HCT116 (cell line): ENCODE measurements at regions not wholly inside any gene's neighbourhood (a gene's known extent, or its start where the extent isn't known, plus 50 kb on each side); places are given as distances from the start of the nearest gene placed in this dataset.

Experiments
- ATAC-seq: fragments of 200-7000 bp; cut with Tn5 transposase; 2 replicates; pipeline ENCODE4 v1.9.1; 2020; ENCODE audit warnings: mild to moderate bottlenecking, moderate library complexity
- BruUV-seq: library from RNA; stranded (reverse); fragments of 400-500 nt; replicated peaks from 2 replicates; lab custom pipeline; 2021; lab: Mats Ljungman, UMichigan
- CTCF ChIA-PET: fragments of 300-600 bp; sonication (Branson Sonifier 250); formaldehyde crosslinking; loops from one replicate; lab custom pipeline; 2021; ENCODE audit warnings: antibody characterized with exemption; lab: Charles Lee
- POLR2A ChIA-PET: fragments of 300-600, 350-600 bp; sonication (Branson Sonifier 250); formaldehyde crosslinking; loops from one replicate; lab custom pipeline; 2021; ENCODE audit warnings: antibody characterized with exemption; lab: Charles Lee
- RAD21 ChIA-PET, 2 experiments: fragments of 300-600 bp; sonication (Branson Sonifier 250); formaldehyde crosslinking; loops; one replicate each; lab custom pipeline; 2023; ENCODE audit warnings: low total read pairs in 2 of 2; ENCODE audit not compliant: uncharacterized antibody in 2 of 2, unreplicated experiment in 2 of 2, low non-redundant PET in 1 of 2; lab: Charles Lee
- DNase-seq: peaks from one replicate; pipeline ENCODE4 v3.0.0-alpha.2; 2010; ENCODE audit warnings: low read depth, low spot score
- H2AFZ ChIP-seq: fragments of 200-600 bp; shearing (Covaris generic), sonication (generic); 2 replicates; pipeline ENCODE4 v1.6.1; 2017; ENCODE audit warnings: low read depth, mixed run types, mixed read lengths, antibody characterized with exemption, low read length; ENCODE audit not compliant: poor library complexity, severe bottlenecking
- H3K27ac ChIP-seq: 2 replicates; pipeline ENCODE4 v1.5.1; 2012; ENCODE audit warnings: low read depth, low read length
- H3K27me3 ChIP-seq: fragments of 200-600 bp; sonication (generic); 2 replicates; pipeline ENCODE4 v1.6.1; 2016; ENCODE audit warnings: mixed run types, low read length, mixed read lengths; ENCODE audit not compliant: insufficient read depth
- H3K36me3 ChIP-seq, 2 experiments: fragments of 200-500 bp in 1 of 2; fragments of 200-600 bp in 1 of 2; sonication (Bioruptor generic) in 1 of 2; sonication (generic) in 1 of 2; 2 replicates each; pipeline versions ENCODE4 v1.5.1 to v1.6.1; 2014 to 2016; ENCODE audit warnings: low read length in 2 of 2, inconsistent platforms in 1 of 2, mixed read lengths in 1 of 2, mixed run types in 1 of 2; ENCODE audit not compliant: insufficient read depth in 2 of 2, control insufficient read depth in 1 of 2
- H3K4me1 ChIP-seq, 2 experiments: fragments of 200-600 bp in 1 of 2; sonication (generic) in 1 of 2; 2 replicates each; pipeline versions ENCODE4 v1.5.1 to v1.6.1; 2012 to 2017; ENCODE audit warnings: low read length in 2 of 2, inconsistent platforms in 1 of 2, mild to moderate bottlenecking in 1 of 2, mixed read lengths in 1 of 2, mixed run types in 1 of 2, moderate library complexity in 1 of 2; ENCODE audit not compliant: insufficient read depth in 2 of 2, control insufficient read depth in 1 of 2
- H3K4me2 ChIP-seq: fragments of 200-600 bp; sonication (generic); 2 replicates; pipeline ENCODE4 v1.6.1; 2017; ENCODE audit warnings: mixed run types, low read length, mixed read lengths
- H3K4me3 ChIP-seq, 2 experiments: fragments of 200-600 bp in 1 of 2; sonication (generic) in 1 of 2; replicated peaks in 1 of 2; 2 replicates each; pipeline ENCODE4 v1.5.1; 2011 to 2016; ENCODE audit warnings: low read length in 2 of 2, control low read depth in 1 of 2, low read depth in 1 of 2, mild to moderate bottlenecking in 1 of 2, mixed read lengths in 1 of 2, mixed run types in 1 of 2
- H3K79me2 ChIP-seq: fragments of 200-600 bp; sonication (generic); 2 replicates; pipeline ENCODE4 v1.6.1; 2017; ENCODE audit warnings: mild to moderate bottlenecking, mixed run types, low read length, moderate library complexity, mixed read lengths; ENCODE audit not compliant: insufficient read depth
- H3K9ac ChIP-seq: fragments of 200-600 bp; sonication (generic); 2 replicates; pipeline ENCODE4 v1.6.1; 2016; ENCODE audit warnings: low read length, mixed read lengths
- H3K9me2 ChIP-seq: fragments of 200-600 bp; sonication (generic), shearing (Covaris generic); 2 replicates; pipeline ENCODE4 v1.6.1; 2017; ENCODE audit warnings: mixed run types, mild to moderate bottlenecking, moderate library complexity; ENCODE audit not compliant: insufficient read depth
- H3K9me3 ChIP-seq, 2 experiments: fragments of 200-500 bp in 1 of 2; fragments of 200-600 bp in 1 of 2; sonication (Bioruptor generic) in 1 of 2; sonication (generic) in 1 of 2; 2 replicates each; pipeline ENCODE4 v1.6.1; 2014 to 2017; ENCODE audit warnings: low read length in 2 of 2, mixed read lengths in 2 of 2, inconsistent platforms in 1 of 2, low read depth in 1 of 2, mild to moderate bottlenecking in 1 of 2, mixed run types in 1 of 2, moderate library complexity in 1 of 2; ENCODE audit not compliant: control insufficient read depth in 1 of 2, insufficient read depth in 1 of 2
- H4K20me1 ChIP-seq: fragments of 200-600 bp; sonication (generic), shearing (Covaris generic); 2 replicates; pipeline ENCODE4 v1.6.1; 2017; ENCODE audit warnings: mixed run types, mild to moderate bottlenecking, moderate library complexity; ENCODE audit not compliant: insufficient read depth
- CEBPB ChIP-seq: IDR thresholded peaks from 2 replicates; pipeline ENCODE4 v1.6.1; 2012; ENCODE audit warnings: low read depth
- EGR1 ChIP-seq: IDR thresholded peaks from 2 replicates; pipeline ENCODE4 v1.6.1; 2012; ENCODE audit warnings: low read depth
- ELF1 ChIP-seq: IDR thresholded peaks from 2 replicates; pipeline ENCODE4 v1.6.1; 2012; ENCODE audit warnings: low read depth, borderline replicate concordance
- FOSL1 ChIP-seq: IDR thresholded peaks from 2 replicates; pipeline ENCODE4 v1.6.1; 2012; ENCODE audit warnings: low read depth
- JUND ChIP-seq: IDR thresholded peaks from 2 replicates; pipeline ENCODE4 v1.6.1; 2012
- POLR2A ChIP-seq: IDR thresholded peaks from 2 replicates; pipeline ENCODE4 v1.7.0; 2011; ENCODE audit warnings: borderline replicate concordance; ENCODE audit not compliant: insufficient read depth, insufficient read length; ENCODE audit errors: extremely low read depth
- POLR2AphosphoS5 ChIP-seq: IDR thresholded peaks from 2 replicates; pipeline ENCODE4 v1.6.1; 2011; ENCODE audit warnings: mild to moderate bottlenecking, low read depth, low read length, moderate library complexity
- SIN3A ChIP-seq: IDR thresholded peaks from 2 replicates; pipeline ENCODE4 v1.6.1; 2012; ENCODE audit warnings: low read depth
- SP1 ChIP-seq: IDR thresholded peaks from 2 replicates; pipeline ENCODE4 v1.6.1; 2012; ENCODE audit warnings: low read depth
- ZFX ChIP-seq: fragments of 450-650 bp; IDR thresholded peaks from 2 replicates; pipeline ENCODE4 v1.6.1; 2017
- ZNF274 ChIP-seq: fragments of 200-500 bp; sonication (Bioruptor generic); IDR thresholded peaks from 2 replicates; pipeline ENCODE4 v1.6.1; 2014; ENCODE audit warnings: mild to moderate bottlenecking, low read depth, low read length, inconsistent platforms
- intact Hi-C: fragments of 100-400 bp; cut with micrococcal nuclease; formaldehyde crosslinking; loops from 2 replicates; pipeline ENCODE4 v1.10.0; 2022
- TF ChIP-seq, protein P1 (sequence below): IDR thresholded peaks from 2 replicates; pipeline ENCODE4 v1.6.1; 2011; ENCODE audit warnings: mild to moderate bottlenecking, low read length, moderate library complexity; ENCODE audit not compliant: insufficient replicate concordance; ENCODE audit errors: extremely low read depth
- TF ChIP-seq, protein P2 (sequence below): IDR thresholded peaks from 2 replicates; pipeline ENCODE4 v1.6.1; 2012
- TF ChIP-seq, protein P3 (sequence below): IDR thresholded peaks from 2 replicates; pipeline ENCODE4 v1.6.1; 2012

DNA sequence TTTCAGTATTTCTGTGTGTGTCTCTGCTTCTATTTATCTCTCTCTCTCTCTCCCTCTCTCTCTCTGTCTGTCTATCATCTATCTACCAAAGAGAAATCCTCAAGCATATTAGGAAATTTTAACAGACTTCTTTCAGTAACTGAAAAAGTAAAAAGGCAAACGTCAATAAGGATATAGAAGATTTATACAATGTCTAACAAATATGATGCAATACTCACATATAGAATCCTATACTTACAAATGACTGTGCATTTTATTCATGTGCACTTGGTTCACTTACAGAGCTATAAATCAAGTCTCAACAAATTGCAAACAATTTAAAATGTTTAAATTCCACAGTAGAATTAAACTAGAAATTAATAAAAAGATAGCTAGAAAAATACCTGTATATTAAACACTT, 289.0 kb downstream of the PSAT1 start:
- BruUV-seq = no TSS peak
- Histone ChIP-seq H3K36me3 (no peaks in the 10 kb centered on the region), H3K4me2 (no peak overlapping the region), H3K9me2 (no peaks in the 10 kb centered on the region), H2AFZ (no peak overlapping the region), H3K9ac (no peak overlapping the region), H3K27me3 (0 out of 2 replicates have a peak, but pooled peaks cover 8% of the 10 kb centered on the region), H4K20me1 (no peaks in the 10 kb centered on the region), H3K79me2 (no peaks in the 10 kb centered on the region), H3K9me3 (no peaks in the 10 kb centered on the region), H3K4me1 (no peaks in the 10 kb centered on the region), H3K27ac (no peak overlapping the region), H3K4me3 (no peak overlapping the region)
- DNase-seq = no peak
- CTCF ChIA-PET = no interaction called here
- ATAC-seq = no peak
- intact Hi-C loops = no loop called here
- POLR2A ChIA-PET = no interaction called here
- TF ChIP-seq POLR2AphosphoS5 (no peak), SIN3A (no peak), EGR1 (no peak), CEBPB (no peak), ZFX (no peak), JUND (no peak), POLR2A (no peak), ELF1 (no peak), FOSL1 (no peak), ZNF274 (no peak), SP1 (no peak)
- TF ChIP-seq, protein P1, sequence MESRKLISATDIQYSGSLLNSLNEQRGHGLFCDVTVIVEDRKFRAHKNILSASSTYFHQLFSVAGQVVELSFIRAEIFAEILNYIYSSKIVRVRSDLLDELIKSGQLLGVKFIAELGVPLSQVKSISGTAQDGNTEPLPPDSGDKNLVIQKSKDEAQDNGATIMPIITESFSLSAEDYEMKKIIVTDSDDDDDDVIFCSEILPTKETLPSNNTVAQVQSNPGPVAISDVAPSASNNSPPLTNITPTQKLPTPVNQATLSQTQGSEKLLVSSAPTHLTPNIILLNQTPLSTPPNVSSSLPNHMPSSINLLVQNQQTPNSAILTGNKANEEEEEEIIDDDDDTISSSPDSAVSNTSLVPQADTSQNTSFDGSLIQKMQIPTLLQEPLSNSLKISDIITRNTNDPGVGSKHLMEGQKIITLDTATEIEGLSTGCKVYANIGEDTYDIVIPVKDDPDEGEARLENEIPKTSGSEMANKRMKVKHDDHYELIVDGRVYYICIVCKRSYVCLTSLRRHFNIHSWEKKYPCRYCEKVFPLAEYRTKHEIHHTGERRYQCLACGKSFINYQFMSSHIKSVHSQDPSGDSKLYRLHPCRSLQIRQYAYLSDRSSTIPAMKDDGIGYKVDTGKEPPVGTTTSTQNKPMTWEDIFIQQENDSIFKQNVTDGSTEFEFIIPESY = no peak
- TF ChIP-seq, protein P2, sequence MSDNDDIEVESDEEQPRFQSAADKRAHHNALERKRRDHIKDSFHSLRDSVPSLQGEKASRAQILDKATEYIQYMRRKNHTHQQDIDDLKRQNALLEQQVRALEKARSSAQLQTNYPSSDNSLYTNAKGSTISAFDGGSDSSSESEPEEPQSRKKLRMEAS = no peak
- TF ChIP-seq, protein P3, sequence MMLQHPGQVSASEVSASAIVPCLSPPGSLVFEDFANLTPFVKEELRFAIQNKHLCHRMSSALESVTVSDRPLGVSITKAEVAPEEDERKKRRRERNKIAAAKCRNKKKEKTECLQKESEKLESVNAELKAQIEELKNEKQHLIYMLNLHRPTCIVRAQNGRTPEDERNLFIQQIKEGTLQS = no peak
- RAD21 ChIA-PET = no interaction called here
